ENCODE measurements at regions not wholly inside any gene's neighbourhood (a gene's known extent, or its start where the extent isn't known, plus 50 kb on each side); places are given as distances from the start of the nearest gene placed in this dataset.

- no peak overlapping the region for H2AFZ ChIP-seq (ENCODE audit: low read depth, low read length)
- no peak for DNase-seq (ENCODE audit: low read depth, low spot score)
- TF ChIP-seq MYC (IDR thresholded peaks at IDR 0.05; ENCODE audit: low read depth, low read length), result no peak
- TF ChIP-seq POLR2AphosphoS5 (IDR thresholded peaks at IDR 0.05; ENCODE audit: insufficient read depth, low read depth, low read length), result no peak
- no peak for TF ChIP-seq JUN (IDR thresholded peaks at IDR 0.05; ENCODE audit: borderline replicate concordance, insufficient read depth, insufficient read length, low read depth)
- TF ChIP-seq EZH2 (IDR thresholded peaks at IDR 0.05; ENCODE audit: borderline replicate concordance, low read depth, low read length, severe bottlenecking), result no peak
- TF ChIP-seq, protein P1, sequence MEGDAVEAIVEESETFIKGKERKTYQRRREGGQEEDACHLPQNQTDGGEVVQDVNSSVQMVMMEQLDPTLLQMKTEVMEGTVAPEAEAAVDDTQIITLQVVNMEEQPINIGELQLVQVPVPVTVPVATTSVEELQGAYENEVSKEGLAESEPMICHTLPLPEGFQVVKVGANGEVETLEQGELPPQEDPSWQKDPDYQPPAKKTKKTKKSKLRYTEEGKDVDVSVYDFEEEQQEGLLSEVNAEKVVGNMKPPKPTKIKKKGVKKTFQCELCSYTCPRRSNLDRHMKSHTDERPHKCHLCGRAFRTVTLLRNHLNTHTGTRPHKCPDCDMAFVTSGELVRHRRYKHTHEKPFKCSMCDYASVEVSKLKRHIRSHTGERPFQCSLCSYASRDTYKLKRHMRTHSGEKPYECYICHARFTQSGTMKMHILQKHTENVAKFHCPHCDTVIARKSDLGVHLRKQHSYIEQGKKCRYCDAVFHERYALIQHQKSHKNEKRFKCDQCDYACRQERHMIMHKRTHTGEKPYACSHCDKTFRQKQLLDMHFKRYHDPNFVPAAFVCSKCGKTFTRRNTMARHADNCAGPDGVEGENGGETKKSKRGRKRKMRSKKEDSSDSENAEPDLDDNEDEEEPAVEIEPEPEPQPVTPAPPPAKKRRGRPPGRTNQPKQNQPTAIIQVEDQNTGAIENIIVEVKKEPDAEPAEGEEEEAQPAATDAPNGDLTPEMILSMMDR (IDR thresholded peaks at IDR 0.05; ENCODE audit: extremely low read depth in 1 of 2, insufficient read depth in 1 of 2, low read depth in 1 of 2, low read length in 2 of 2), result no peak
- TF ChIP-seq POLR2A (IDR thresholded peaks at IDR 0.05; ENCODE audit: low read depth, low read length), result no peak
- no peak for TF ChIP-seq GATA2 (IDR thresholded peaks at IDR 0.05; ENCODE audit: insufficient read depth, insufficient read length, low read depth, low read length)
- TF ChIP-seq MAX (IDR thresholded peaks at IDR 0.05; ENCODE audit: insufficient read depth, insufficient read length), result no peak
- TF ChIP-seq FOS (IDR thresholded peaks at IDR 0.05; ENCODE audit: borderline replicate concordance, insufficient read depth, low read length), result no peak
- no peak overlapping the region for H3K4me3 ChIP-seq (replicated peaks in 1 of 3; ENCODE audit: insufficient read depth in 1 of 3, low read depth in 1 of 3, low read length in 3 of 3)
- no peak overlapping the region for H3K27ac ChIP-seq (ENCODE audit: insufficient read depth, low read depth, low read length)
- FAIRE-seq, result no peak
- no peaks in the 10 kb centered on the region for H3K79me2 ChIP-seq (ENCODE audit: control insufficient read depth, insufficient read depth, low read length)
- CTCF ChIA-PET, result no interaction called here
- H3K9me3 ChIP-seq (replicated peaks; ENCODE audit: control insufficient read depth, insufficient read depth, low read length), result no peaks in the 10 kb centered on the region
- intact Hi-C loops (cut with micrococcal nuclease) (no loop called here), dilution Hi-C loops (cut with MboI; ENCODE audit: extremely low pct_ligation_motif_present, low sequenced_read_pairs) (no loop called here)
- H3K9me1 ChIP-seq (replicated peaks; ENCODE audit: control insufficient read depth, extremely low read depth, insufficient read depth, low read length), result no peaks in the 10 kb centered on the region
- H3K36me3 ChIP-seq (ENCODE audit: control insufficient read depth in 2 of 2, extremely low read depth in 1 of 2, insufficient read depth in 2 of 2, low read length in 2 of 2), result no peaks in the 10 kb centered on the region
- no peaks in the 10 kb centered on the region for H4K20me1 ChIP-seq (replicated peaks; ENCODE audit: control insufficient read depth, extremely low read depth, insufficient read depth, low read length)
- no peak overlapping the region for H3K9ac ChIP-seq (replicated peaks; ENCODE audit: extremely low read depth, insufficient read depth, low read length)
- no peak overlapping the region for H3K4me2 ChIP-seq (ENCODE audit: insufficient read depth, low read length)
- no TSS peak for BruUV-seq (replicated peaks)
- H3K27me3 ChIP-seq (ENCODE audit: control insufficient read depth in 2 of 2, insufficient read depth in 2 of 2, low read length in 2 of 2), result no peaks in the 10 kb centered on the region
- POLR2A ChIA-PET, result no interaction called here
- no peaks in the 10 kb centered on the region for H3K4me1 ChIP-seq (ENCODE audit: control insufficient read depth, extremely low read depth, insufficient read depth, low read length)
Observed at GRCh38 chr11:80086496-80087055, 645.7 kb upstream of the TENM4 start.
